OCI-LY1 (cell line): ENCODE measurements at regions not wholly inside any gene's neighbourhood (a gene's known extent, or its start where the extent isn't known, plus 50 kb on each side); places are given as distances from the start of the nearest gene placed in this dataset.

Experiments used
- H2AFZ ChIP-seq: fragments of 200-600 bp; sonication (generic), shearing (Covaris generic); 2 replicates; pipeline ENCODE4 v1.6.0; 2014; ENCODE audit warnings: antibody characterized with exemption, mild to moderate bottlenecking, low read length
- H3F3A ChIP-seq: fragments of 200-600 bp; sonication (generic), shearing (Covaris generic); 2 replicates; pipeline ENCODE4 v1.6.0; 2014; ENCODE audit warnings: mild to moderate bottlenecking, antibody characterized with exemption, low read length, moderate library complexity; ENCODE audit not compliant: insufficient read depth
- H3K27ac ChIP-seq: fragments of 200-600 bp; sonication (generic); 2 replicates; pipeline ENCODE4 v1.5.1; 2014; ENCODE audit warnings: low read length, mixed run types, mild to moderate bottlenecking, low read depth; ENCODE audit not compliant: poor library complexity, severe bottlenecking
- H3K27me3 ChIP-seq: fragments of 200-600 bp; sonication (generic); 2 replicates; pipeline ENCODE4 v1.6.0; 2014; ENCODE audit warnings: antibody characterized with exemption, mild to moderate bottlenecking, low read length, moderate library complexity; ENCODE audit not compliant: insufficient read depth
- H3K36me3 ChIP-seq: fragments of 200-600 bp; sonication (generic); 2 replicates; pipeline ENCODE4 v1.6.1; 2014; ENCODE audit warnings: mild to moderate bottlenecking, antibody characterized with exemption, low read length, moderate library complexity, mixed read lengths; ENCODE audit not compliant: insufficient read depth
- H3K4me1 ChIP-seq: fragments of 200-600 bp; sonication (generic); 2 replicates; pipeline ENCODE4 v1.5.1; 2014; ENCODE audit warnings: mild to moderate bottlenecking, low read length, moderate library complexity; ENCODE audit not compliant: insufficient read depth, severe bottlenecking
- H3K4me2 ChIP-seq: fragments of 200-600 bp; sonication (generic), shearing (Covaris generic); 2 replicates; pipeline ENCODE4 v1.6.1; 2014; ENCODE audit warnings: low read length
- H3K4me3 ChIP-seq: fragments of 200-600 bp; sonication (generic); 2 replicates; pipeline ENCODE4 v1.5.1; 2014; ENCODE audit warnings: low read length, low read depth, mild to moderate bottlenecking, mixed read lengths; ENCODE audit not compliant: poor library complexity, severe bottlenecking
- H3K79me2 ChIP-seq: fragments of 200-600 bp; shearing (Covaris generic); 2 replicates; pipeline ENCODE4 v1.6.1; 2016; ENCODE audit warnings: mixed run types, low read length, mixed read lengths; ENCODE audit not compliant: insufficient read depth
- H3K9ac ChIP-seq: fragments of 200-600 bp; sonication (generic), shearing (Covaris generic); 2 replicates; pipeline ENCODE4 v1.6.1; 2014; ENCODE audit warnings: mild to moderate bottlenecking, low read length, mixed read lengths
- H3K9me2 ChIP-seq: fragments of 200-600 bp; sonication (generic), shearing (Covaris generic); 2 replicates; pipeline ENCODE4 v1.6.1; 2014; ENCODE audit warnings: low read depth, mild to moderate bottlenecking, low read length, mixed read lengths
- H3K9me3 ChIP-seq: fragments of 200-600 bp; shearing (Covaris generic); 2 replicates; pipeline ENCODE4 v1.6.1; 2014; ENCODE audit warnings: low read length, mixed read lengths
- H4K20me1 ChIP-seq: fragments of 200-600 bp; sonication (generic), shearing (Covaris generic); 2 replicates; pipeline ENCODE4 v1.6.0; 2016; ENCODE audit warnings: mild to moderate bottlenecking, low read length; ENCODE audit not compliant: insufficient read depth
- EZH2 ChIP-seq: fragments of 200-600 bp; sonication (generic), shearing (Covaris generic); IDR thresholded peaks from 2 replicates; pipeline ENCODE4 v1.8.0; 2017; ENCODE audit warnings: borderline replicate concordance, mixed run types, mild to moderate bottlenecking, antibody characterized with exemption, low read length, moderate library complexity, mixed read lengths
- TF ChIP-seq, protein P1 (sequence below): fragments of 200-600 bp; sonication (generic), shearing (Covaris generic); IDR thresholded peaks from 2 replicates; pipeline ENCODE4 v1.5.1; 2017; ENCODE audit warnings: mild to moderate bottlenecking, antibody characterized with exemption, low read length, moderate library complexity, mixed read lengths

DNA sequence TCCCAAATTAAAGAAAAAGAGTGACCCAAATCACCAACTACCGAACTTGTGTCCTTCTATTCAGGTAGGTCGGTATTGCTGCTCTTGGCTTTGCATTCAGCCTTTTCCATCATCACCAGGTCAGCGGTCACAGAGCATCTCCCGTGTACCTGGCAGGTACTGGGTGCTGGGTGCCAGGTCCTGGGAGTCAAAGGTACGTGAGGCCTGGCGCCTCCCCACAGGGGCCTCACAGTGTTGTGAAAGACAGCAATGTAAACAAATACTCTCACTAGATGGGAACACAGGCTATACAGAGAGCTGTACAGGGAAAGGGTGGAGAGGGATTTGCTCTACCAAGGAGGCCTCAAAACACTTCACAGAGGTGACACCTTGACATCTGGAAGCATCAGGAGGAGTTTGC, 86.7 kb downstream of the ZIC5 start:
- TF ChIP-seq EZH2 = no peak
- TF ChIP-seq, protein P1, sequence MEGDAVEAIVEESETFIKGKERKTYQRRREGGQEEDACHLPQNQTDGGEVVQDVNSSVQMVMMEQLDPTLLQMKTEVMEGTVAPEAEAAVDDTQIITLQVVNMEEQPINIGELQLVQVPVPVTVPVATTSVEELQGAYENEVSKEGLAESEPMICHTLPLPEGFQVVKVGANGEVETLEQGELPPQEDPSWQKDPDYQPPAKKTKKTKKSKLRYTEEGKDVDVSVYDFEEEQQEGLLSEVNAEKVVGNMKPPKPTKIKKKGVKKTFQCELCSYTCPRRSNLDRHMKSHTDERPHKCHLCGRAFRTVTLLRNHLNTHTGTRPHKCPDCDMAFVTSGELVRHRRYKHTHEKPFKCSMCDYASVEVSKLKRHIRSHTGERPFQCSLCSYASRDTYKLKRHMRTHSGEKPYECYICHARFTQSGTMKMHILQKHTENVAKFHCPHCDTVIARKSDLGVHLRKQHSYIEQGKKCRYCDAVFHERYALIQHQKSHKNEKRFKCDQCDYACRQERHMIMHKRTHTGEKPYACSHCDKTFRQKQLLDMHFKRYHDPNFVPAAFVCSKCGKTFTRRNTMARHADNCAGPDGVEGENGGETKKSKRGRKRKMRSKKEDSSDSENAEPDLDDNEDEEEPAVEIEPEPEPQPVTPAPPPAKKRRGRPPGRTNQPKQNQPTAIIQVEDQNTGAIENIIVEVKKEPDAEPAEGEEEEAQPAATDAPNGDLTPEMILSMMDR = no peak
- Histone ChIP-seq H3K9ac (no peak overlapping the region), H2AFZ (no peak overlapping the region)

DNA sequence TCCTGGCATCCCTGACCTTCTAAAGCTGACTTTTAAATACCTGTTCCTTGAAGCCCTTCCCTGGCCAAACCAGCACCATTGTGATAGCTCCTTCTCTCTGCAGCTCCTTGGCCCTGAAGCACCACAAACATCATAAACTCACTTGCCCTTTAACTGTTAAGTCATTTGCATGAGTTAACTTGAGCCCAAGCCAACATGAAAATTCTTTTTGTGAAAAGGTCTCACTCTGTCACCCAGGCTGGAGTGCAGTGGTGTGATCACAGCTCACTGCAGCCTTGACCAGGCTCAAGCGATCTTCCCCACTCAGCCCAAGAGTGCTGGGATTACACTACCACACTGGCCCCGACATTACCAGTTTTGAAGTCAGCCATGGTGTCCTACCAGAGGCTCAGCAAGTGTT, 87.8 kb downstream of the ZIC5 start:
- H3K27ac ChIP-seq = no peak overlapping the region

More for the DNA sequence above, 86.7 kb downstream of the ZIC5 start:
- Histone ChIP-seq H3F3A (no peaks in the 10 kb centered on the region), H3K4me1 (no peaks in the 10 kb centered on the region), H3K9me3 (no peaks in the 10 kb centered on the region), H3K27me3 (0 out of 2 replicates have a peak, but pooled peaks cover 6% of the 10 kb centered on the region), H3K36me3 (no peaks in the 10 kb centered on the region), H3K4me3 (no peak overlapping the region), H3K79me2 (no peaks in the 10 kb centered on the region), H4K20me1 (no peaks in the 10 kb centered on the region), H3K9me2 (no peaks in the 10 kb centered on the region), H3K27ac (no peak overlapping the region), H3K4me2 (no peak overlapping the region)

DNA sequence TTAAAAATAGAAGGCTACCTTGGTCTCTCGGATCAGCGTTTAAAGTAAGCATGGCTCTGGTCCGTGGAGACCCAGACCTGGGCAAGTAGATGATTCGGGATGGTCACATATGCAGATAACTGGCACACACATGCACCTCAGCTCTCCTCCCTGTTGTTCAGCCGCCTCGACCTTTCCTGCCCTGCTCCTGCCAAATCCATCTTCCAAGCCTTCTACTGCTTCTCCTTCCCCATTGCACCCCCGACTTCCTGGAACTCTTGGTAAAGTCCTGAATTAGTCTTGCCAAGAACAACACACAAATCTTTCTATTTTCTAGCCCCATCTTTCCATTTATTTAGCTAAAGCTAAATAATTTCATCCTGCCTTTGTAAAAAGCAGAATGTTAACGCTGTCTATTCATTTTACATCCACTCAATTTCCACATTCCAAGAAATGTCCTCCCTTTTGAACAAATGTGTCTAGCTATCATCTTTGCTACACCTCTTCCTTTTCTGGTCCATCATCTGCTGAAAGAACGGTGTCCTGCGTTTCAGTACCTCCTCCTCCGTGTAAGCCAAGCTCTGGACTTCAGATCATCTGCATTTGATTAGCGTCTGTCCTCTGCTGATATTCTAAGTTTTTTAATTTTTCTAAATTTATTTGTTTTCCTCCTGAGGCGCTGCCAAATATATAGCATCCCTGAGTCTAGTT, 92.5 kb downstream of the ZIC5 start:
- Histone ChIP-seq H3K27me3 (no peaks in the 10 kb centered on the region), H3K9ac (no peak overlapping the region), H4K20me1 (no peaks in the 10 kb centered on the region), H3K79me2 (no peaks in the 10 kb centered on the region), H3K27ac (no peak overlapping the region), H3K4me2 (no peak overlapping the region), H3K4me3 (no peak overlapping the region), H3K9me3 (no peaks in the 10 kb centered on the region), H3F3A (no peaks in the 10 kb centered on the region), H2AFZ (no peak overlapping the region), H3K4me1 (no peaks in the 10 kb centered on the region), H3K36me3 (no peaks in the 10 kb centered on the region), H3K9me2 (no peaks in the 10 kb centered on the region)
- TF ChIP-seq, protein P1 = no peak
- TF ChIP-seq EZH2 = no peak

More for the DNA sequence above, 87.8 kb downstream of the ZIC5 start:
- no peaks in the 10 kb centered on the region for H3K79me2 ChIP-seq
- no peaks in the 10 kb centered on the region for H3K9me3 ChIP-seq
- TF ChIP-seq EZH2 = no peak
- TF ChIP-seq, protein P1 = no peak
- no peaks in the 10 kb centered on the region for H3K4me1 ChIP-seq
- H3K27me3 ChIP-seq = 0 out of 2 replicates have a peak, but pooled peaks cover 6% of the 10 kb centered on the region
- H2AFZ ChIP-seq = no peak overlapping the region
- no peaks in the 10 kb centered on the region for H3F3A ChIP-seq
- no peaks in the 10 kb centered on the region for H3K9me2 ChIP-seq
- H3K4me2 ChIP-seq = no peak overlapping the region
- H4K20me1 ChIP-seq = no peaks in the 10 kb centered on the region
- H3K4me3 ChIP-seq = no peak overlapping the region
- H3K36me3 ChIP-seq = no peaks in the 10 kb centered on the region
- H3K9ac ChIP-seq = no peak overlapping the region
